Activated CD8-positive, alpha-beta memory T cell treated with anti-CD3 and anti-CD28 coated beads for 24 hours (primary cell): ENCODE measurements at regions not wholly inside any gene's neighbourhood (a gene's known extent, or its start where the extent isn't known, plus 50 kb on each side); places are given as distances from the start of the nearest gene placed in this dataset.
"Not testable (repeated sequence)": the region's sequence is repeated elsewhere in the genome, so short reads cannot be mapped to it uniquely, and the experiment has no call there.

Experiments
- DNase-seq: peaks from one replicate; pipeline ENCODE4 v3.0.0-alpha.2; 2020

DNA sequence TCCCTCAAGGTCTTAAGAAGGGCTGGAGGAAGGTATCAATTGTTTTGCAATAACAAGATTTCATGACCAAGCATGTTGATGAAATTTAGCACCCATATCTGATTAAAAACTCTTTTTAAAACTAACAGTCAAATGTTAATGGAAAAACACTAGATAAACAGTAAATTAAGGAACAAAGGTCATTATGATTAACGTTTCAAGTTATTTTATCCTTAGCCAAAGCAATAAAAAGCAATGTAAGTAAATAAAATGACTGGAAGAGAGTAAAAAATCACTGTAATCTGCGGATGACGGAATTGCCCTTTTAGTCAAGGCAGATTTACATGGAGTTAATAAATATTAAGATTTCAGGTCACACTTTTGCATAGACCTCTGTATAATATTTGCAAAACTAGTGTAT, 179.5 kb upstream of the KLF6 start:
- DNase-seq = no peak

DNA sequence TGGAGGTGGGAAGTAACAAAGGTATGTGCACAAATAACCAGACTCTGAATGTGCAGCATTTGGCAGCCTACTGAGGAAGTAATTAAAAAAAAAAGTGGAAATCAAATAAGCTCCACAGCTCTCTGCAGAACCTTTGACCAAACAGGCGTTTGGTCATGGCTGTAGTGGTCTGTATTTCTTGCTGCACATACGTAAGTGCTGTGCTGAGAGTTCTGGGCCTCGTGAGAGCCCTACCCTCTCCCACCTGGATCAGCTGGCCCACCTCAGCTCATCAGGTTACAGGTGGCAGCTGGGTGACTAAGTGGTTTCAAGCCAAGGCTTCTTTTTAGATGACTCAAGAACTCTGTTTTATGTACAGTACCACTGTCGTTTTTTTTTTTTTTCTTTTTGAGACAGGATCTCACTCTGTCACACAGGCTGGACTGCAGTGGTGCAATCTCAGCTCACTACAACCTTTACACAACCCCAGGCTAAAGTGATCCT, 178.2 kb upstream of the KLF6 start:
- DNase-seq = no peak

DNA sequence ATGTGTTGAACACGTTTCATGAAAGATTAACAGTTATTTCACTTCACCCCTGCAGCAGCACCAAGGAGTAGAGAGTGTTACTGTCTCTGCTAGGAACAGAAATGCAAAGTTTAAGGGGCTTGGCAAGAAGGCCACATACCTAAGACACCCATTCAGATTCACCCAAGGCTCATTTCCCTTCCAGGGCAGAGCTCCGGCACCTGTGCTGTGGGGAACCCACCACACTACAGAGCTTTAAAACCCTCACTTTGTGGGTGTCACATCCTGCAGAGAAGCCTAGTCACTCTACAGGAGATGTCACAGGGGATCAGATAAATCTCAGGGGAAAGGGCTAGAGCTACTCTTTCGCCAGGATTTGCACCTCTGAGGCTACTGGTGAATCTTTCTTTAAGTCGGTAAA, 176.1 kb upstream of the KLF6 start:
- DNase-seq = no peak

DNA sequence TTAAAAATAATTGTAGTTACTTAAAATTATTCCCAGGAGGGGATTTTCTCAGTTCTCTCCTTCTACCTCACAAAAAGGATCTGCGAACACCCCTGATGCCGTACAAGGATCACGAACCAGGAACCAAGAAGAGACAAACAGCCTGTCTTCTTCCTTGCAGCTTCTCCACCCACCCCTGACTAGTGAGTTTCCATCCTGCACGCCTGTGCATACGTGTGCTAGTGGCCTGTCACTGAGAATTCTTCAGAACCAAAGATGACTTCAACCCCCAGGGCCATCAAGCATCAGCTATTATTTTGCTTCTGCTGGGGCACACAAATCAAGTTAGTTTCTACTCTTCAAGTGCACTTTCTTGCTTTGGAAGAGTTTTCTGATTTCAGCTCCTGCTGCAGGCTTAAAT, 175.5 kb upstream of the KLF6 start:
- DNase-seq = no peak

DNA sequence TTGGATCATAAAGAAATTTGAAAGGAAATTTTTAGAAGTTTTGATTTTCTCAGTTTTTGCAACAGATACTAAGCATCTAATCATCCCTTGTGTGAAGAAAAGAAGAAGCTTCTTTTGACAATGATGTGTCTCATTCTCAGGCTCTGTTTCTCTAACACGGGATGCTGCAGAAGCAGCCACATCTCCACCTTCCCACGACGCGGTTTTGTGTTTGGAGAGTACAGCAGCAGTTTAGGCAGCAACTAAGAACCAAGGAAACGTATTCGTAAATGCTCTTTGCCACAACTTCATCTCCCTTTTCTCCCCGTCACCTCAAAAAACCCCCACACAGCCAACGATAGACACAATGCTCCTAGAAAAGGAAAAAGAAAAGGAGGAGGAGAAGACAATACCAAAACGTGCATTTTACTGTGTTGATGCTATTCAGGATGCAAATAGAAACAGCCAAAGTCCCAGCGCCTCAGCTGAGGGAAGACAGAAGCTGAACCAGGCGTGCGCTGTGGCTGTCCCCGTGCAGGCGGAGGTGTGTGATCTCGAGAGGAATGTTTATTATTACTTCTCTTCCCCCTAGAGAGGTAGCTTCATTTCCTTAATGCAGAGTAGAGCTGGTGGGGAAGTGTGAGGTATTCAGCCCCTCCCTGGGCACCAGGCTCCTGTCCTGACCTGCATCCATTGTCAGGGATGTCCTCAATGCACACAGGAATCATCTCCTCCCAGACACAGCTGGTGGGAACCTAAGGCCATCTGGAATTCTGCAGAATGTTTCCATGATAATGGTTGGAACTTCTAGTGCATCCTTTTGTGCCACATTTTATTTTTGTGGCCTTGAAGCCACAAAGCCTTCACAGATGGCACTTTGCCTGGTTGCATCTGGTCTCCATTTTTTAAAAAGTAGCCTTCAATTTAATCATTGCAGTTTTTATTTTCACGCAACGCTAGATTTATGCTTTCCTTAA, 174.6 kb upstream of the KLF6 start:
- no peak for DNase-seq

DNA sequence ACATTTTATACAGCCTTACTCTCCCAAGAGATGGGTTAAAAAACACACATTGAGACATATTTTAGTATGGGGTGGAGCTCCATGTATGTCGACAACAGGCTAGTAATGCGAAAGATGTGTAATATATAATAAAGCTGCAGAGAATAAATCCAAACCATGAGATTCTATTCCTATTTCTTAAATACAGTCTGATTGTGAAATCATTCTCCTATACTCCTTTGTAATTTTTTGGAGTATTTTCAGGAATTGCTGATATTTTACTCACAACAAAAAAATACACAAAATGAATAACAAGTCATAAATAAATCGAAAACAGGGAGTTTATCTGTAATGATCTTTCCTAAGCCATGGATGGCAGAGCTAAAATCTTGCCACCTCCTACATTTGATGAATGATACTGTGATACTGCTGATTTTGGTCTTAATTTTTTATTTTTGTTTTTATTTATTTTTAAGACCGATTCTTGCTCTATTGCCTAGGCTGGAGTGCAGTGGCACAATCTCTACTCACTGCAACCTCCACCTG, 173.5 kb upstream of the KLF6 start:
- no peak for DNase-seq

DNA sequence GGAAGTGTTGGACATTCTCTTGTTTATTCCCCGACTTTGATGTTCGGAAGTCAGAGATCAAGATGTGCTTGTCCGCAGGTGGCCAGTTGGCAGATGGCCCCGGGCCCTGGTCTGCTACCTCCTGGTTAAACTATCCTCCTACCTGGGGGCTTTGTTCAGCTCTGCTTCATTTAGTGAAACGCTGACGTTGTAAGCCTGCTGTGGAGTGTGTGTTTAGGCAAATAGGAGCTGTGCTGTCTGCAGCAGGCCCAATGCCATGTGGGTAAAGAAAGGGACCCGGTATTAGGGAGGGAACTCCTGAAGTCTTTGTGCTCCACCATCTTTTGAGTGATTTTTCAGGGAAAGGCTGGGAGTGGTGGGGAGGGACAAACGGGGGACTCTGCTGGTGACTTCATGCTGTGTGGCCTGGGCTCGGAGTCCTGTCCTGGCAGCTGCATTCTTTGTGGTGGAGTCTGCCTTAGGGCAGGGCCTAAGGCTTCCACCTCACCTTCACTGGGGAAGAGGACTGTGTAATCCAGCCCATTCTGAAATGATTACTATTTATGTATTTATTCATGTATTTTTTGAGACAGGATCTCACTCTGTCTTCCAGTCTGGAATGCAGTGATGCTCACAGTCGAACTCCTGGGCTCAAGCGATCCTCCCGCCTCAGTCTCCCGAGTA, 171.1 kb upstream of the KLF6 start:
- no peak for DNase-seq

DNA sequence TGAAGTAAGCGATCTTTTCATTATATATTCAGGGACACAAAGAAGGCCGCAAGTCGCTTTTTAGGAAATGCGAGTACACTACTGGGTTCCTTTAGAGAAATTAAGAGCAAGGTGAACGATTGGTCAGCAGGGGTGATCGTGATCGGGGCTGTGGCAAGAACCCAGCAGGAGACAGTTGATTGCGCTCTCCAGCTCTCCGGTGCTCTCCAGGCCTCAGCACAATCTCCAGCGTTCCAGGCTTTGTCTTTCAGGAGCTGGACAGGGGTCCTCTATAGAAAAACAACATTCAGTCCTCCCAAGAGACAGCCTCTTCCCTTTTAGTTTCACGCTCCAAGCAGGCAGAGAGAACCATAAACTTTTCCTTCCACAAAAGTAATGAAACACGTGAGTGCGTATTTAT, 170.5 kb upstream of the KLF6 start:
- no peak for DNase-seq

DNA sequence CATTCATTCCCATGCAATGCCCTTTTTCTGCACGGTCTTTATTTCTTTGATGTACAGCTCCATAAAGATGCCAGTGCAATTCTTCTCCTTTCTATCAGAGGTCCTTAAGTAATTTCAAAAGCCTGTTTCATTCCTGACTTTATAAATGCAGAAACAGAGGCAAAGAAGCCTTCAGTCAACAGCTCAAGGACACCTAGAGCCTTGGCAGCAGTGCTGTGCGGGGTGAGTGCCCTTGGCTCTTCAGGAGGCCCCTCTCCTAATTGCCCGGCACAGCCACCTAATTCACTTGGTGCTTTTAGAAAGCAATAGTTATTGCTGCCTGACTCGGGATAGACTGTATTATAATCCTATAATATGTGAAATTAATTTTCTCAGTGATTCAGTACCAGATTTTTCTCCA, 169.6 kb upstream of the KLF6 start:
- DNase-seq = no peak

DNA sequence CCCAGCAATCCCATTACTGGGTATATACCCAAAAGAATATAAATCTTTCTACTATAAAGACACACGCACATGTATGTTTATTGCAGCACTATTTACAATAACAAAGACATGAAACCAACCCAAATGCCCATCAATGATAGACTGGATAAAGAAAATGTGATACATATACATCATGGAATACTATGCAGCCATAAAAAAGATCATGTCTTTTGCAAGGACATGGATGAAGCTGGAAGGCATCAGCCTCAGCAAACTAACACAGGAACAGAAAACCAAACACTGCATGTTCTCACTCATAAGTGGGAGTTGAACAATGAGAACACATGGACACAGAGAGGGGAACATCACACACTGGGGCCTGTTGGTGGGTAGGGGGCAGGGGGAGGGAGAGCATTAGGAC, 169.0 kb upstream of the KLF6 start:
- DNase-seq = not testable (repeated sequence)

DNA sequence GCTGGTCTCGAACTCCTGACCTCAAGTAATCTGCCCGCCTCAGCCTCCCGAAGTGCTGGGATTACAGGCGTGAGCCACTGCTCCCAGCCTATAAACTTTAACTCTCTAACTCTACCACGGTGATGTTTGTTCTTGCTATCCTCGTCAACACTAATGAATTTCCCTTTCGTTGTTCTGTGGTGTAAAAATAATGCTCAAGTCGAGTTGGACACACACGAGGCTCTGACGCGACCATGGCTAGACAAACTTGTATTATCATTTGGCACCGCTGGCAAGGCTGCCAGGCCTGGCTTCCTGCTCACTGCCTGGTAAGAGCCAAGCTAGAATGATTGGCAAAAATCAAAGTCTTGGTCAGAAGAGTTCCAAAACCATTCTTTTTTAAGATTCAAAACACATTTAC, 167.0 kb upstream of the KLF6 start:
- no peak for DNase-seq

DNA sequence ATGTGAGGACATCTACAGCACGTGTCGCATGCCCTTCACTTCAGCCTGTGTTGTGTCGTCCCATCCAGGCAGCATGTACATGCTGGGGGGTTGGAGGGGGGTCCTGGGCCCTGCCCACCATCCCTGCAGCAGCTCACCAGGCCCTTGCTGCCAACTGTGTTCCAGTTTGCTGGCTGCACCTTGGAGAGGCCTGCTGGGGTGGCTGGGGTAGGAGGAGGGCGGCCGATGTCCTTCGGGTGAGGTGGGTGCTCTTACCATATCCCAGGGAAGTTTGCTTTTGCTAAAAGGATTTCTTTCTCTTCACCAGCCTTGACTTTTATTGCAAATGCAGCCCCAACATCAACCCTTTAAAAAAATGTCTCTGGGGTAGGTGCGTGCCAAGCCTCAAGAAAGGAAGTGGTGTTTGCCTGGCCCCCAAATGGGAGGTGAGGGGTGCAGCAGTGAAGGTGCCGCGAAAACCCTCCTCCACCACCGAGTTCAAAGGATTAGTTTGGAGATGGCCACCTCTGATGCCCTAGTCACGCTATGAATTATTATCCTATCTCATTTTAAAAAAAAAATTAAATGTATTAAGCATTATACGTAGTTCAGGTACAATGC, 165.8 kb upstream of the KLF6 start:
- no peak for DNase-seq

DNA sequence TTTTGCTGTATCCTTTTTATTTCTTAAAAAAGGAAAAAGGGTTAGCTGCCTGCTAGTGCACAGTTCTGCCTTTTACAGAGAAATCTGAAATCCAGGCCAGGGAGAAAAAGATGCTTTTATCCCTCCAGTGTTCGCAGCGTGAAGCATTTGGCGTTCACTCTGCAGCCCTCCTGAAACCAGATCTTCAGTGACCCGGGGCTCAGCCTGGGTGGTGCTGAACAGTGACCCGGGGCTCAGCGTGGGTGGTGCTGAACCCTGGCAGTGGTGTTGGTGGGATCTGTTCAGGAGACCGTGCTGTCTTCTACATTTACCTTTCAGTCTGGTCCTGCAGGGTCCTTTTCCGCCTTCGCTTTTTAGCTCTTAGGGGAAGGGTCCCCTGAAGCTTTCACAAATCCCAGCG, 164.7 kb upstream of the KLF6 start:
- no peak for DNase-seq

DNA sequence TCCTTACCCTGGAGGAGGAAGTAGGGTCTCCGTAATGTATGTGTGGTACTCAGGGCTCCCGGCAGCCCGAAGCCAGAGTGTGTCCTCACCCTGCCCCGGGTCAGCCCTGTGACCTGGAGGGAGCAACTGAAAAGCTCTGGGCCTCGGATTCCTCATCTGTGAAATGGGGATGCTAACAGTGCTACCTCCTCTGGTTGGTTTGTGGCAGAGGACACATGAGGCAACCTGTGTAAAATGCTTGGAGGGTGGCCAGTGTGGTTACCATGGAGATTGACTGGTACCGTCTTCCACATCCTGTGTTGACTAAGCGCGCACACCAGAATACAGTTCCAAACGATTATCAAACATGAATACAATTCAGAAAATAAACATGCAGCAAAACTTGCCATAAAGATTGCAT, 163.8 kb upstream of the KLF6 start:
- DNase-seq = peak; percentile 74

DNA sequence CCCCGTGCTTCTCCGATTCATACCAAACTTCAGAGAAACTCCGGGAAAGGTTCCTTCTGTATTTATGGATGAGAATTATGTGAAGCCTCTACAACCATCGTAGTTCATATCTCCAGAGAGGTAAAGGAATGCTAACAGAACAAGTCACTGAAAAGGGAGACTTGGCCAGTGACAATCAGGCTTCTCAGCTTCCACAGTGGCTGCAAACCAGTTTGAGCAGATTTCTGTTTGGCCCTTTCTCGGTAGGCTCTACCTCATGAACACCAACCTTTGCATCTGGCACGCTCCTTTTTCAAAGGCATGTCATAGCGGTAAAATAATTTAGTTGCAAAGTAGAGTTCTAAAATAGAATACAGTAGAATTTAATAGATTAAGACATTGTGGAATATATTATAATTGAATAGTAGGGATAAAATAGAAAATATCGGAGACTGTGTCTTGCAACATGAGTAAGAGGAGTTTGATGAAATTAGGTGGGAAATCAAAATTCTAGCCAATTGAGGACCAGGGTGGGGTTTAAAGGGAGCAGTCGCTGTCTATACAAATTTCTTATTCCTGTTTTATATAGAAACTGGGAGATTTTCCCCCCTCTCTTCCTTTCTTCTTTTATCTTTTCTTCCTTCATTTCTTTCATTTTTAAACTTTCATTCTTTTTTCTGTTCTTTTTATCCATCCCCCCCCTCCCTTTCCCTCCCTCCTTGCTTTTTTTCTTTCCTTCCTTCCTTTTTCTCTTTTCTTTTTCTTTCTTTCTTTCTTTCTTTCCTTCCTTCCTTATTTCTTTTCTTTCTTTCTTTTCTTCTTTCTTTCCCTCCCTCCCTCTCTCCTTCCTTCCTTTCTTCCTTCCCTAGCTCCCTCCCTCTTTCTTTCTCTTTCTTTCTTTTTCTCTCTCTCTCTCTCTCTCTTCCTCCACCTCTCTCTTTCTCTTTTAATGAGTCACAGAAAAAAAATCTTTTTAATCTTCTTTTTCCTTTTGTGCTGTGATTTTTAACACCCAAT, 161.5 kb upstream of the KLF6 start:
- DNase-seq = no peak

DNA sequence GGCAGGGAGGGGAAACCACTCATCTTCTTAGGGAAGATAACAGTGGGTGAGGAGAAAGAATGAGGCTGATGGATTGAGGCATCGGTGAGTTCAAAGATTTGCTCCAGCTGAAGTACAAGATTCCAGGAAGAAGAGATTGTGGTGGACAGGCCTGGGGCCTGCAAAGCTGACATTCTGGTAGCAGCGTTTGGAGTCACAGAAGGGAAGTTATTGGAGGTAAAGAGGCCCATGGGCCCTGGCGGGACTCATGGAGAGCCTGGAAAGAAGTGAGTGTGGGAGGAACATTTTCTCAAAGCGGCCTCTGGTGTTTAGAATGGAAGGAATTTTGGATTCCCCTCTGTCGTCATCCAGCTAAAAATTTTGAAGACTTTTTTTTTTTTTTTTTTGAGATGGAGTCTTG, 160.0 kb upstream of the KLF6 start:
- DNase-seq = no peak

DNA sequence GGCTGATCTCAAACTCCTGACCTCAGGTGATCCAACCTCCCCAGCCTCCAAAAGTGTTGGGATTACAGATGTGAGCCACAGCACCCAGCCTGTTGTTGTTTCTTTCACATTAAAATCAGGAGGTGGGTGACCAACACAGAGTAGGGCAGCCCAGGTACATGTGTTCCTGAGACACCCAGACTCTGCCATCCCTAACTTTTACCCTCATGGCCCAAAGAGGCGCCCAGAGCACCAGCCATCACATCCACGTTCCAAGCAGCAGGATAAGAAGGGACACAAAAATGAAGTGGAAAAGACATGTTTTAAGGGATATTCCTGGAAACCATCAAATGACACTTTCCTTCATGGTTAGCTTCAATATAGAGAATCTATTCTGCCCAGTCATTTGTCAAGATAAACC, 159.6 kb upstream of the KLF6 start:
- peak; percentile 43 for DNase-seq

DNA sequence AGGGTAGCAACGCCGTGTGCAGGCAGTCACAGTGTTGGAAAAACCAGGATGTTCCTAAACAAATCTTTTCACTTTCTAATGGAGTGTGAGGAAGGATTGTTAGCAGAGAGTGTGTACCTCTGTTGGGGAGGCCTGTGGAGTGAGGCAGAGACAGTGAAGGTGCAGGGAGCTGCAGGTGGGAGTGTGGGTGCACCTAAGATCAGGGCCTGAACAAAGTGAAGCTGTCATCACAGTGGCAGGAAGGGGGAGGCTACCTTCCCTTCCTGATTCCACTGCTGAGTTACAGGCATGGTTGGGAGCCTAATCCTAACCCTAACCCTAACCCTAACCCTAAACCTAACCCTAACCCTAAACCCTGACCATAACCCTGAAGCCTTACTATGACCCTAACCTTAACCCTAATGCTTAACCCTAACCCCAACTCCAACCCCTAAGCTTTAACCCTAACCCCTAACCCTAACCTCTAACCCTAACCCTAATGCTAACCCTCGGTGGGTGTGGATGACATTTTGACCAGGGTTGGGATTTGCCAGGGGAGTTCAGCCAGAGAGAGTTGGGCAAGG, 158.8 kb upstream of the KLF6 start:
- DNase-seq = peak; percentile 49

DNA sequence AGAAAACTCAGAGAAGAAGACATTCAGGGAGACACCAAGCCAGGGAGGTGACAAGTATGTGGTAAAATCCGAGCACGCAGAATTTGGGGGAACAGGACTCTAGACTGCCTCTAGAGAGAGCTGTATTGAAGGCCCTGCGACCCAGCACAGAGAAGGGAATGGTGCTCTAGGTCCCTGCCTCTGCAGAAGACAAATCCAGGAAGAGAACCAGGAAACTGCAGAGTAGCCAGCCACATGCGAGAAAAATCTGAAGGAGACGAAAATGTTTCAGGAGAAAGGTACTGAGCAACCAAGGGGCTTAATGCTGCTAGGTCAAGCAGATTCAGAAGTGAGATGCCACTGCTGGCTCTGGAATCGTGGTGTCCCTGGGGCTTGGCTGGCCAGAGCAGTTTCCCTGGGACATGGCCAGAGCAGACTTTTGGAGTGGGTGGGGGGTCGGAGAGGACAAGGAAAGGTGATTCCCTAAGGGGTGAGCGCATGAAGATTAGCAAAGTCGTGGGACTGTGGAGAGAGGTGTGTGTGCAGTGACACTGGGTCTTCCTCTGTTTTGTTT, 158.0 kb upstream of the KLF6 start:
- DNase-seq = peak; percentile 54

DNA sequence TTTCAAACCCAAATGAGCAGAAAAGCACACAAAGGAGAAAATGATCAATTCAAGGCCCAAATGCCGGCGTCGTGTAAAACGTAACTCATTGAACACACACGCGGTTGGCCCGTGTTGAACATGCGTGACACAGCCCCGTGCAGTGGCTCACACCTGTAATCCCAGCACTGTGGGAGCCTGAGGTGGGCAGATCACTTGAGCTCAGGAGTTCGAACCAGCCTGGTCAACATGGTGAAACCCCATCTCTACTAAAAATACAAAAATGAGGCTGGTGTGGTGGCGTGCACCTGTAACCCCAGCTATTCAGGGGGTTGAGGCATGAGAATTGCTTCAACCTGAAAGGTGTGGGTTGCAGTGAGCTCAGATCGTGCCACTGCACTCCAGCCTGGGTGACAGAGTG, 156.7 kb upstream of the KLF6 start:
- peak; percentile 53 for DNase-seq

DNA sequence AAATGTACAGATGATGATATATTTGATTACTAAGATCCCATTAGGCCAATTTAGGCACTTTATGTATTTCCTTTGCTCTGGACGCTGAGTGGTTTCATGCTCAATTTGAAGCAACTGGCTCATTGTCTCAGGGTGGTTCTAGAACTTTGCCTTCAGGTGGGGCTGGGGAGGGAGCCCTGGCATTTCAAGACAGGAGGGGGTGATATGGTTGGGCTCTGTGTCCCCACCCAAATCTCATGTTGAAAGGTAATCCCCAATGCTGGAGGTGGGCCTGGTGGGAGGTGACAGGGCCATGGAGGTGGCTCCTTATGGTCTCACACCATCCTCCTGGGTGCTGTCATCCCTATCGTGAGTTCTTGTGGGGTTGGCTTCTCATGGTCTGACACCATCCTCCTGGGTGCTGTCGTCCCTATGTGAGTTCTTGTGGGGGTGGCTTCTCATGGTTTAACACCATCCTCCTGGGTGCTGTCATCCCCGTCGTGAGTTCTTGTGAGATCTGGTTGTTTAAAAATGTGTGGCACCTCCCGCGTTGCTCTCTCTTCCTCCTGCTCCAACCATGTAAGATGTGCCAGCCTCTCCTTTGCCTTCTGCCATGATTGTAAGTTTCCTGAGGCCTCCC, 151.5 kb upstream of the KLF6 start:
- DNase-seq = peak; percentile 56
